GM19328 (cell line): ENCODE measurements at regions not wholly inside any gene's neighbourhood (a gene's known extent, or its start where the extent isn't known, plus 50 kb on each side); places are given as distances from the start of the nearest gene placed in this dataset.
"Not testable (repeated sequence)": the region's sequence is repeated elsewhere in the genome, so short reads cannot be mapped to it uniquely, and the experiment has no call there.

Experiments used
- ATAC-seq: cut with Tn5 transposase; IDR thresholded peaks from one replicate; pipeline ENCODE4 v1.9.1; 2021; ENCODE audit warnings: mild to moderate bottlenecking, moderate library complexity; ENCODE audit not compliant: unreplicated experiment

DNA sequence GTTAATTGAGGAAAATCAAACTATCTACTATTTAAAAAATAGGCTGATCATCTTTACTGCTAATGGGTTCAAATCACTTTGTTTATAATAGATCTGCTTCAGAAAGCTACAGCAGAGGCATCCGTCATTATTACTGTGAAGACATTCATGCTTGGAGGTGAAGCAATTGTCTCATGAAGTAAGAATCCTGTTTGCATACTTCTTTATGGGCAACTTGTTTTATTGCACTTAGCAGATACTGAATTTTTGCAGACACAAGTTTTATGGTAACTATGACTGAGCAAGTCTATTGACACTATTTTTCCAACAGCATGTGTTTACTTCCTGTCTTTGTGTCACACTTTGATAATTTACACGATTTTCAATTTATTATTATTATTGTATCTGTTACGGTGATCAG is 573.9 kb downstream of the RFPL4B start:
- ATAC-seq = no peak

GRCh38 chr6:112923940-112924587 is 576.9 kb downstream of the RFPL4B start:
- ATAC-seq = no peak

- ATAC-seq = no peak
Observed at GRCh38 chr6:112925702-112926101, 578.6 kb downstream of the RFPL4B start.

- no peak for ATAC-seq
Observed at GRCh38 chr6:112927641-112928320, 580.7 kb downstream of the RFPL4B start.

DNA sequence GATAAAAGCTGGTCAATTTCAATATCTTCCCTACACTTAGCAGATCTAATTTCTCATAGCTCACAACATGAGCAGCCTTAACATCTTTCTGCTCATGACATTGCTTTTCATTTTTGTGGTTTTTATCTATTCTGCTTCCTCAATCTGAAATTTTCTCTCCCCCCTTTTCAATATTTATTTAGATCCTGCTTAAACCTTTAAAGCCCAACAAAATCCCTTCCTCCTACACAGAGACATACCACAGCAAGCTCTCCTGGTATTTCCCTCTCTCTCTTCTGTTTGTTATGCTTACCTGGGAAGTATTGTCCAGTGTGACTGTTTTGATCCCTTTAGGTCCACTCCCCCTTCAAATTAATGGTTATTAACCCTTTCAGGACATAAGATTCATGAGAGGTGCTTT is 582.5 kb downstream of the RFPL4B start:
- no peak for ATAC-seq

- no peak for ATAC-seq
Observed at GRCh38 chr6:112931832-112932231, 584.7 kb downstream of the RFPL4B start.

DNA sequence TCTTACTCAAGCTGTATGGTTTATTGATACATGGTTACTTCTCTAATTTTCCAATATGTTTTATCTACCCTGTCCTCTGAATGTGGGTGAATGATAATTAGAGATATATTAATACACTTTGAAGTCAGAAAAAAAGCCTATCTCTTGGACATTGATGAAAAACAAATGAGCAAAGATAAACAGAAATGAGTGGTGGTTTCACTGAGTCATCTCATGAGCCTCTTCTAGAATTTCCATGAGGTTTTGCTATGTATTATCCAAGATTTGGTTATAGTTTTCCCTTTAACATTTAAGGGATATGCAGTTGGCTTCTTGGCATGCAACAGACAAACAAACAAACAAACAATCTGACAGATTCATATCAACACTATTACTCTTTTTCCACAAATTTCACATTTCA is 586.8 kb downstream of the RFPL4B start:
- no peak for ATAC-seq

GRCh38 chr6:112934433-112935327 is 587.5 kb downstream of the RFPL4B start:
- no peak for ATAC-seq

DNA sequence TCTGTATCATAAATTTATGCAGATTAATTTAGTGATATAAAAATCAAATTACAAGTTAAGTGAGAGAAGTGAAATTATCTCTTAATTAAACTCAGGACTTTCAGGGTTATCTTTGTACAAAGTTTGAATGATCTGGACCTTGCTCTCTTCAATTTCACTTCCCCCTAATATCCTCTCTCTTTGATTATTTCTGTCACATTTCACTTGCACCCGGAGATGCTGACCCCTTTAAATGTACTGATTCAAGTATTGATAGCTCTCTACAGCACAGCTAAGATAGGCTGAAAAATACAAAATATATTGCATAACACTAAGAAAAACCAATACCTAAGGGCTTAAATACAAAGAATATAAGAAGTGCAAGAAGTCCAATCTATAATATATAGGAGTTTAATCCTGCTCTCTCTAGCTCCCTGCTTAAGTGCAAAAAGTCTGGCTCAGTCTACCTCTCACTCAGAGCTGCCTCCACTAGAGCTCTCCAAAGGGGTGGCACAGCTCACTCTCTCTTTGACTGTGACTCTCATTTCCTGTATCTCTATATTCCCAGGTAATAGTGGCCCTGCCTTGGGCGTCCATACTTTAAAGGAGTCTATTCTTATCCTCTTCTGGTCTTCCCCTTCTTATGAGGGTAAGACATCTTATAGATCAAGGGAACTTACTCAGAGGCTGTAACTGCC is 588.4 kb downstream of the RFPL4B start:
- ATAC-seq = no peak

DNA sequence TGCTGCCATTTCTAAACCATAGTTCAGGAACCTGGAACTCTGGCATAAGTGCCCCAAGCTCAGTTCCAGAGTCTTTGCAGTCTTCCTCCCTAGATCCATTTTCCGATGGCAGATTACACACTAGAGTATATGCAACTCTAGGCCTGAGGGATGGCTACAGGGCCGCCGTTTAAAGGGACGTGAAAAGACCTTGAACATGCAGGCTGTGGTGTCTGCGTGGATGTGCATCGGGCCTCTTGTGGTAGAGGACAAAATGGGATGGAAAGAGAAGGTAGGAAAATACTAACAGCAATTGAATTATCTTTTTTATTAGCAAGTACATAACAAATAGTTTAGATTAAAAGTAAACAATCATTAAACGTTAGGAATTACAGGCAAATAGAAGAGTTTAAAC is 588.9 kb downstream of the RFPL4B start:
- no peak for ATAC-seq

- ATAC-seq = no peak
Observed at GRCh38 chr6:112936504-112936903, 589.4 kb downstream of the RFPL4B start.

DNA sequence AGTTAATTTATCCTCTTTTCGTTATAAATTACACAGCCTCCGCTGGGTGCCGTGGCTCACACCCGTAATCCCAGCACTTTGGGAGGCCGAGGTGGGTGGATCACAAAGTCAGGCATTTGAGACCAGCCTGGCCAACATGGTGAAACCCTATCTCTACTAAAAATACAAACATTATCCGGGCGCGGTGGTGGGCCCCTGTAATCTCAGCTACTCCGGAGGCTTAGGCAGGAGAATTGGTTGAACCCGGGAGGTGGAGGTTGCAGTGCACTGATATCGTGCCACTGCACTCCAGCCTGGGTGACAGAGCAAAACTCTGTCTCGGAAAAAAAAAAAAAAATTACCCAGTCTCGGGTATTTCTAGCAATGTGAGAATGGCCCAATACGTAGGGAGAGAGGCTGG is 590.6 kb downstream of the RFPL4B start:
- not testable (repeated sequence) for ATAC-seq

DNA sequence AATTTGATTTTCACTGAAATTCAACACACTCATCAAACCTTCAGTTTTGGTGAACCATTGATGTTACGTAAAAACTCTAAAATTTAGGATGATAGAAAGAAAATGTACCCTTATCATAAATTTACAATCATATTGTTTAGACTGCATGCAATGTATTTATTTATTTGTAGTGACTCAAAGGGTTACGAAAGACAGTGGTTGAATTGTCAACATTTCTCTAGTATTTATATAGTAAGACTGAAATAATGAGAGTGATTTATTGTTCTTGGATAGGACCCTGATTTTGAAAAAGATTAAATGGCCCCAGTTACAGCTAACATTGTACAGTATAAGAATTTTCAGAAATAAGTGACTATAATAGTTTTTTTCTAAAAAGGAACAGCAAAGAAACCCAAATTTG is 591.5 kb downstream of the RFPL4B start:
- ATAC-seq = no peak

GRCh38 chr6:112939563-112939962 is 592.4 kb downstream of the RFPL4B start:
- ATAC-seq = no peak

DNA sequence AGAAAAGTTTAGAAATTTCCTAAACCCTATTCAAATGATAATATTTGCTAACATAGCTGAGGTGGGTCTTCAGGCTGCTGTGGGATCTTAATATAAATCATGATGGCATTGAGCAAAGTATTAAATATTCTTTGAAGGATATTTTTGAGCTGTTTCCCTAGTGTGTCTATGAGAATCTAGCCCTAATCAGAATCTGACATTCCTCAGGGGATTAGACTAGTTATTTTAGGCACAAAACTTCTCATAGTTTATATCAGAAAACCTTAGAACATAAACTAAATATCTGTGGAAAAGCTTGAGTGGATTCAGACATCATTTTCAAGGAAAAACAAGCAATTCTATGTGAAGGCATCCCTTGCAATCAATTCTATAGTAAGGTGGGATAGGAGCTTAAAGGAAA is 594.5 kb downstream of the RFPL4B start:
- ATAC-seq = no peak

GRCh38 chr6:112946051-112946450 is 598.9 kb downstream of the RFPL4B start:
- ATAC-seq = no peak

DNA sequence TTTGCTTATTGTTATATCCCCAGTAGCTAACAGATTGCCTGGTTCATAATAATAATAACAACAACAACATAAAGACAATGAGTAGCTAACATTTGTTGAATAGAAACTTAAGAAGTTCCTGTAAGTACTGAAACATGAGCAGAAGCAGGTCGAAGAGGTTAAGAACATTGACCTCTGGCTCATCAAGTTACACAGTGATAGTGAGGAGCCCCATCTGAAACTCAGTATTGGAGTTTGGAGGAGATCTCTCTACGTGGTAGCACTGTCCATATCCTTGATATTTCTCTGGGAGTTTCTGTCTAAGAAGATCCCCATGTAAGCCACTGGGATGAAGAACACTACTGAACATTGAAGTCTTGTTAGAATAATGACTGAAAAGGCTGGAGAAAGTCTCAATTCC is 600.4 kb downstream of the RFPL4B start:
- no peak for ATAC-seq

- no peak for ATAC-seq
Observed at GRCh38 chr6:112951829-112952228, 604.7 kb downstream of the RFPL4B start.

GRCh38 chr6:112955743-112956142 is 608.6 kb downstream of the RFPL4B start:
- ATAC-seq = not testable (repeated sequence)

GRCh38 chr6:112956696-112957535 is 609.8 kb downstream of the RFPL4B start:
- ATAC-seq = no peak
